ENCODE measurements at regions not wholly inside any gene's neighbourhood (a gene's known extent, or its start where the extent isn't known, plus 50 kb on each side); places are given as distances from the start of the nearest gene placed in this dataset.

DNA sequence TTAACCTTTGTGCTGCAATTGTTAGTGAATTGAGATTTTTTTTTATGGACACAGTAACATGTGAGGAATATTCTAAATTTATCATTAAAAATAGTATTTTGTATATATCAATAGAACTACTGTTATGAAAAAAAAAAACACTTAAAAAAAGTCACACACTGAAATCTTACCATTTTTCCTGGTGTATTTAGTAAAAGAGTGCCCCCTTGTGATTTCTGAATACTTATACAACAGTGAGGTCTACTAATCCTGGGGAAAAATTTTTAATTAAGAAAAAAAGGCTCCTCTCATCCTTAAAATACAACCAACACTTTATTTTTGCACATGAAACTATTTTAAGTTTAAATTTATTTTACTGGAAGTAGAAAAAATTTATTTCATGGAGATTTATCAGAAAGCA is 56.4 kb upstream of the SPOCK3 start:
- DNase-seq: no peak

DNA sequence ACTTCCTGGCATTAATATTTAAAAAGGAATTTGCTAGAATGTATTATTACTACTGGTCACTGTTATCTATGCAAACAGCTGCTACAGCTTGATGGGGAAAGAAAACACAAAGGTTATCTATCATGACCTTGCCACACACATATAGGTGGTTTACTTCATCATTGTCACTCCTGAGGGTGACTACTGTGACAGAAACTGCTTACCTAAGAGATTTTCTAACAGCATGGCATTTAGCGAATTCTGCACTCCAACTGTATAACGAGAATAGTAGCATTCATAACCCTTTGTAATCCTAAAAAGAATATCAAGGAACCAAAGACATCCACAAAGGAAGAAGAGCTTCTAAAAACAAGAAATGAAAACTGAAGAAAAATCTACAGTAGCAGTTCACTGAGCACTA is 74.6 kb upstream of the SPOCK3 start:
- no peak for DNase-seq

DNA sequence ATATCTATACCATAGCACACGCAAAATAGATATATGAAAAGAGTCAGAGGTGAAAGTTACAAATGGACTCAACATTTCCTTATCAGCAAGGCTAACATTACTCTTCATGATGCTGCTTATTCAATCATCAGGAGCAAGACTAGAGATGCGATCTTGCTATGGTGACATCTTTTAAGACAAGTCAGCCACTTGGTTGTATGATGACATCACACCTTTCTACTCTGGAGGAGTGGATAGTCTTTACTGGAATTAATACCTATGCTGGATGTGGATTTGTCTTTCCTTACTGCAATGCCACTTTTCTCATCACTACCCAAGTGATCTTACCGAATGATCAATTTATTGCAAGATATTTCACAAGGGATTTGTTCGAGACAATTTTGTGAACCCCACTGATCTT is 87.0 kb upstream of the SPOCK3 start:
- DNase-seq: no peak

DNA sequence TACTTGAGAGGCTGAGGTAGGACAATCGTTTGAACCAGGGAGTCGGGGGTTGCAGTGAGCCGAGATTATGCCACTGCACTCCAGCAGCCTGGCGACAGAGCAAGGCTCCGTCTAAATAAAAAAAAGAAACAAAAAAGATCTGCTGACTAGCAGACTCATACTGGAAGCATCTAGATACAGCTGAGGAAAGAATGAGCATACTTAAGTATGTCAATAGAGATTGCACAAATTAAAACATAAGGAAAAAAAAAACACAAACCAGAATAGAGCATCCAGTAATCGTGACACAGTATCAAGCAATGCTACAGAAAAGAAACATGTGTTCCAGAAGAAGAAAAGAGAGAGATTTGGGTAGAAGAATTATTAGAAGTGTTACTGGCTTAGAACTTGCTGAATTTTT is 105.5 kb upstream of the SPOCK3 start:
- no peak for DNase-seq

DNA sequence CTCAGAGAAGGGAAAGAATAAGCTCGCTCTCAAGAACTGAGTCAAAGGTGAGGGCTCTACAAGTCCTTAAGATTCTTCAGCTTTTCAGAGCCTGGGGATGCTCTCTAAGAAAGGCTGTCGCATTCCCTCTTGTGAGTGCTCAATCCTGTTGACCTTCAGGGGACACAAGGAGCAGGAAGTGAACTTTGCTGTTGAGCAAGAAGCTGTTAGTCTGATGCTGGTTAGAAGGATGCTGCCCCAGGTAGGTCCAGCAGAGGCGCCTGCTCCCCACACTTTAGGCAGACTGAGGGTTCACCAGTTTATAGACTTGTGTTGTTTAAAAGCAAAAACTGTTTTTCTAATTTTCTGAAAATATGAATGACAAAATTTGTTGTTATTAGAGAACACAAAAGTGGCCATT is 125.4 kb upstream of the SPOCK3 start:
- DNase-seq: no peak

DNA sequence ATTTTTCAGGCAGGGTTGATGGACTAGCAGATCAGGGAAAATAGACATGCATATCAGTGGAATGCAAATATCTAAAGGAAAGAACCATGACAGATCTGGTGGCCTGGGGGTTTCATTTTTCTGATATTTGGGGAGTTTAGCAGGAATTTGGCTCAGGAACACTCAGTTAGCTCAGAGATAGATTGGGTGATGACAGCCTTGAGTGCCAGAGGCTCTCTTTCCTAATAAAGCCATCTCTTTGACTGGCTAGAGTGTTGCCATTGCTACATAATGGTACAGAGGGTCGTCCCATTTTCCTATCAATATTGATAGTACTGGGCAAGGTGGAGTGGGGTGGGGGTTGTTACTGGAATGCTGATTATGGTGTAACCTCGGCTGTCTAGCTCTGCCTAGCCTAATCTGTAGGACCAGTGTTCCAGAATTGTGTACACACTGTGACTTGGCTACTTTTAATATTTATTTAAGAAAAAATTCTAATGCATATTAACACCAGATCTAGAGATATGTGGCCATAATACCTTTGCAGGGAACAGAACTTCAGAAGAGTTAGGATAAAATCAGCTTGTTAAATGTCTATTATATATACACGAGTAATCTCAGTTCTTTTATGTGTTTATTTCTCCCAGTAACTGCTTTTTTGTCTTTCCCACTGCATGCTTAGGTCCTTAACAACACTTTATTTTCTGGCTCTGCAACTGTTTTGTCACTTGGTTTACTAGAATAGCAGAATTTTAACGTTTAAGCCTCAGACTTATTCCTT is 145.0 kb upstream of the SPOCK3 start:
- DNase-seq: no peak

DNA sequence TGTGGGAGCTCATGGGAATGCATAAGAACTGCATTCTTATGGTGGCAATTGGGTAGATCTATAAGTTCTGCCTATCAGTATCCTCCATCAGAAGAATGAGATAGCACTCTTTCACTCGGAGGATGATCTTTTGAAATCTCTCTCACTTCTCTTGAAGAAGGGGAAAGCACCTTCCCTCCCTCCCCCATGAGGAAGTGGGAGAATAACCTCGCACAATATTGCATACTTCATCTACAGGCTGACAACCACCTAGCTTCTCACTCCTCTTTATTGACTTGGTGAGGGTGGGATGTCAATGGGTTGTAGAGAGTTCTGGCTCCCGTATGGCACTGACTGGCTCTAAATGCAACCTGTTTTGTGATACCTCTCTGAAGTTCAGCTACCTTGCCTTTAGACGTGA is 146.7 kb upstream of the SPOCK3 start:
- no peak for DNase-seq

DNA sequence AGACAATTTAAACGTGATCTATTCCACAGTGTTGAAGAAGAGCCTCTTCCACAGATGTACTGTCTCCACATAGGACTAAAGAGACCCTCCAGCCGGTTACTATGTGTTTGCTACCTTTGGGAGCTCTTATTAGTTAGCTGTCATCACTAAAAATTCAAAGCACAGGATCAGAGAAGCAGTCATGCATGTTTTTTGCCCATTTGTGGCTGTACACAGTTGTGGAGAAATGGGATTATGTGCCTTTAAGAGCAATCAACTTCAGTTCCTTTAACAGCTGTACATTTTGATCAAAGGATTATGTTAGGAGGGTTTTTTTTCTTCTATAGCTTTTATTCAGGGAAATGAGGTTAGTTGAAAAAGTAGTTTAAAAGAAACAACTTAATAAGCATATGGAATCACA is 149.0 kb upstream of the SPOCK3 start:
- no peak for DNase-seq

DNA sequence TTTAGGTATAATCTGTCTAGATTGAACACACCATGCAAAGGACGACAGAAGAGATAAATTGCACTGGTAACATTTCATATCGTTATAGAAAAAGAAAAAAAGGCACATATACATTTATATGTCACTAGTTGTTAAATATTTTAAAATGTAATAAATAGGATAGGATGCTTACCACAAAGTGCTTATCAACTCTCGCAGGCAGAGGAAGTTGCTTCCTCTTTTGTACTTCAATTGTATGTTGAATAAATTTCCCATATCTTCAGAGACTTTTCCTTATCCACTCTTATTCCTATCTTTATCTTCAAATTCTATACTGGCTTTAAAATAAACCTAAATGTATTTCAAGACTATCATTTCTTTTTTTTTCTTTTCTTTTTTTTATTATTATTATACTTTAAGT is 163.3 kb upstream of the SPOCK3 start:
- no peak for DNase-seq

DNA sequence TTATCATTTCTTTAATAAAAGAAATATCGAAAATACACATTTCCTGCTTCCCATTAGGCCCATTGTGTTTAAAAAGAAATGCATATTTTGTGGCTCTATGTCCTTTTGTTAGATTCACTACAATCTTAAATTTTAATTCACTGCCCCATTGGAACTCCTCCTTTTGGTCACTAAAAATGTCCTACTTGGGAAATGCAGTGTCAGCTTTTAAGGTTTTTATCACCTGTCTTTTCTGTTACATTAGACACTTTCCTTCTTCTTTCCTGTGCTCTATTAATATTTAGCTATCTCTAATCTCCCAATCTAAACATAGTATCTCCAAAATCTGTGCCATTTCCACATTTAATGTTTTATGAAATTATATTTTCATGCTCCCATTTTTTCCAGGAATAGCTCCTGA is 164.9 kb upstream of the SPOCK3 start:
- no peak for DNase-seq

DNA sequence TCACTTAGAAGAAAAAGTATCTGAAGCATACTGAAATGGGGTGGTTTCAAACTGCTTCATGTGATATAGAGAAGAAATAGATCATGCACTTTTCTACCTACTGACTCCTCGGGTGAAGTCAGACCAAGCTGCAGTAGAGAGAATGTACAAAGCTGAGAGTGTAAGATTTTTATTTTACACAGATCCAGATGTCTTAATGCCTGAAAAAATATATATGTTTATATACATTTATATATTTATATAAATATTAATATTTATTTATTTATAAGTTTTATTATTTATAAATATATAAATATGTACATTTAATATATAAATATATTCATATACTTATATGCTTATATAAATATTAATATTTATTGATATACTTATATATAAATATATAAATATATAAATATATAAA is 171.9 kb upstream of the SPOCK3 start:
- no peak for DNase-seq

DNA sequence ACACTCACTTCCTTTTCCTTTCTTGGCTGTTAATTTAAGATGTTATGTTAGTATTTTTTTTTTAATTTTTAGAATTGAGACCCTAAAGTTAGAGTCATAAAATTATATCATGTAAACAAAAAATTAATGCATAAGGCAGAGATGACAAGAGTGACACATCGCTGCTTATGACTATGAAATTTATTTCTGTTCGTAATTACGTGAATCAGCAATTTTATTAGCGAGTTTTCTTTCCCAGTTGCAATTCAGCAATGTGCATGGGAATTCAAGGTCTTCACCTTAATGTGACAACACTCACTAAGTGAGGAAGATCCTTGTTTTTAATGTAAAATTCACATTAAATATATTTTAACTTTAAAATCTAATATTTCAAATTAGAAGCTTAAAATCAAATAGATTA is 181.2 kb upstream of the SPOCK3 start:
- DNase-seq: no peak

DNA sequence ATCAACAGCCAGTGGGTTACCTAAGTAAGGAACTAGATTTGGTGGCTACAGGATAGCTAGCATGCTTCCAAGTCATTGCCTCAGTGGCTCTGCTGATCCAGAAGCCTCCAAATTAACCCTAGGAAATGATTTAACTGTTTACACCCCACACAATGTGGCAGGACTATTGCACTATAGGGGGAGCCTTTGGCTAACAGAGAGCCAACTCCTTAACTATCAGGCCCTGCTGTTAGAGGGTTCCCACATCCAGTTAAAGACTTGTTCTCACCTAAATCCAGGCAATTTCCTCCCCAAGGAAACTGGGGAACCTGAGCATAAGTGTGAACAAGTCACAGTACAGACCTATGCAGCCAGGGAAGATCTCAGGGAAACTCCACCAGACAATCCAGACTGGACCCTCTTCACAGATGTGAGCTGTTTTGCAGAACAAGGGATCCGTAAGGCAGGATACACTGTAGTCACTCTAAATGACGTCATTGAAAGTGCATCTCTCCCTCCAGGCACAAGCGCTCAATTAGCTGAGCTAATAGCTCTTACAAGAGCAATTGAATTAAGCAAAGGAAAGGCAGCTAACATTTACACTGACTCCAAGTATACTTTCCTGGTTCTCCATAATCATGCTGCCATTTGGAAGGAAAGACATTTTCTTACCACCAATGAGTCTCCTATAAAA is 185.3 kb upstream of the SPOCK3 start:
- DNase-seq: no peak

DNA sequence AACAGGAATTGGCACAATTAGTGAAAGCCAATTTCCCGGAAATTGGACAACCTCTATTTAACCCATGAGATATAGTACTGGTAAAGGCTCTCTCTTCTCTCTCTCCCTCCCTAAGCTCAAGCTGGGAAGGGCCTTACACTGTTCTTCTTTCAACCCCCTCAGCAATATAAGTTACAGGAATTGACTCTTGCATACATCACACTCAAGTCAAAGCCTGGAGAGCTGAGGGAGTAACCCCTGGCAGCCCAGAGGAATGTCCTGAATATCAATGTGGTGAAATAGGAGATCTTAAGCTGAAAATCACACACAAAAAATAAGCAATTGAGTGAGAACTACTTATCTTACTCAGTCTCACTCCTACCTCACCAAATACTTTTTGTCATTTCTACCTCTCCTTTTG is 186.9 kb upstream of the SPOCK3 start:
- no peak for DNase-seq

DNA sequence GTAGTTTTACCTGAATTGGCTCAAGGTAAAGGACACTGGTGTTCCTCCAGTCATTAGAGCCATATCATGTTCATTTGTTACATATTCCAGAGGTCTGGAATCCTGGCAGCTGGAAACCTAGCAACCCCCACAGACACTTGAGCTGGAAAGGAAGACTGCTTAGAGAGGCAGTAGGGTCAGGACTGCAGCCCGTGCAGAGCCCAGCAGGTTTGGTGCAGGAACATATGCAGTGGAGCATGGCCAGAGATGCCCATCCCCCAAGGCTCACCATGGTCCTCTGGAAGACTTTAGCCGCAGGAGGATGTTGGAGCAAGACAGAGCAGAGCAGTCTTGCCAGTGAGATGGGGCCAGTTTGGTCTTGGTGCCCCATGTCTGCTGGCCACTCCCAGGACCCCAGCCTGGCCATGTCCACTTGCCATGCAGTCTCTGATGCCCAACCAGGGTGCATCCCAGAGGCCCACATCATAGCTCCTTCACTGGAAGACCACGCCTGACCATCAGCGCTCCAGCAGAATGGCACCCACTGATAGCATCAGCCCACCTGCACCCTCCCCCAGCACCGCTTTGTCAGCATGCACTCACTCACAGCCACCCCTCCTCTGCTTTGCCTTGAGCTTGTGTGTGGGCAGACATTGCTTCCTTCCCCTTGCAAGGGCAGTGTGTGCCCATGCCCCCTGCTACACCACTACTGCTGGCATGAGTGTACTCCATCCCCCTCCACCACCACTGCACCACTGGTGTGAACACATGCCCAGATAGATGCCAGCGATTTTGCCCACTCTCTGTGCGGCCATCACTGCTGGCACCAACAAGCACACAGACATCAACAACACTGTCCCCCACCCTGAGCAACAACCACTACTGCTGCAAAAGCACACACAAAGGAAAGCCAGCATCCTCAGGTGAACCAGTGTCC is 190.3 kb upstream of the SPOCK3 start:
- DNase-seq: no peak

DNA sequence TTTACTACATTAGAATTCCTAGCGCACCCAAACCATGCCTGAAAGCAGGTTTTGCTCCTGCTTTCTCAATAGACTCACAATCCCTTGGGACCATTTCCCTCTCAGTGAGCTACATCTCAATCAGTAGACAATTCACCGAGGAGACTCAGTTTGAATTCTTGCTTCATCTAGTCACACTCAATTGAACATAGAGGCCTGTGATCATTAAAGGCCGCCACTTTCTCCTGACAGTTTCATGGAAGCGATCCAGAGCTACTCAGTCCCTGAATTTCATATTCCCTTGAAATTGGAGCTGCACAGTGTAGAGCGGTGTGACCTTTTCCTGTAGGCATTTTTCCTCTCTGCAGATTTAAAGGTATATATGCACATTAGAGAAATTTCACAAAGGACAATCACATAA is 193.9 kb upstream of the SPOCK3 start:
- no peak for DNase-seq

DNA sequence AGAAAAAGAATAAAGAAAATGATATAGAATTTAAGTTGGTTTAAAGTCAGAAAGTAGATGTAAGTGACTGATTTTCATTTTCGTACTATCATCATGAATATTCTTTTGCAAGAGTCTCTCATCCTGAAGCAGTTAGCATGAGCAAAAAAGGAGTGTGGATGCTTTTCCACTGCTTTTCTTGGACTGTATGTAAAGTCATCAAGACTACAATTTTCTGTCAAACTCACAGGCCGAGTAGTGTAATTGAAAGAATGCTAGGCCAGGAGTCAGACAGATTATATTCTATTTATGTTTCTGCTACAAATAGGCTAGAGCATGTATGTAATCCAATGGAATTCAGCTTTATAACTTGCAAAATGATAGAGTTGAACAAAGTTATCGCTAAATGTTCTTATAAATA is 197.1 kb upstream of the SPOCK3 start:
- no peak for DNase-seq

DNA sequence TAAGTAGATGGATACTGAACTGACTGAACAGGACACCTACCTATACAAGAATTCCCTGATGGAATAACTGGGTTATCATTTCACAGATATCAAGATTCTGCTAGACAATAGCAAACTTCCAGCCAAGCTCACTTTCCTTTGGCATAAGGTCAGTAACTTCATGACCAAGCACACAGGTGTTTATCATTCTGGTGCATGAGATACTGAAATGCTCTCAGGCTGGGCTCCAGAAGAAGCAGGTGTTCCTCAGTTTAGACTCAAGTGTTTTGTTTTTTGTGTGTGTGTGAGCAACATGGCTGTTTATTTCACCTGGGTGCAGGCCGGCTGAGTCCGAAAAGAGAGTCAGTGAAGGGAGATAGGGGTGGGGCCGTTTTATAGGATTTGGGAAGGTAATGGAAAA is 201.5 kb upstream of the SPOCK3 start:
- no peak for DNase-seq

DNA sequence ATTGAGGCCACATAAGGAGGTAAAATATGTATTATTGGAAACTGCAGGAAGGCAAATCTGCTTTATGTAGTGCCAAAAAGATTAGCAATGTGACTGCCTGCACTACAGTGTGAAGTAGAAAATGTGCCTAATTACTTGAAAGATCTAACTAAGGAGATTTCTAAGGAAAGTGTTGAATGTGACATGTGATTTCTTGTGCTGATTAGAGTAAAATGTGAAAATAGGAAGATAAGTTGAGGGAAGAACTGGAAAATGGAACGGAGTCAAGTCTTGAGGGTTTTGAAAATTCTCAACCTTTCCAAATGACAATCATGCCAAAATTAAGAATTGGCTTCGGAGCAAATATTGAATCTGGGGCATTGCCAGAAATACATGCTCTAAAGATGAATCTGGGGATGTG is 209.5 kb upstream of the SPOCK3 start:
- no peak for DNase-seq

DNA sequence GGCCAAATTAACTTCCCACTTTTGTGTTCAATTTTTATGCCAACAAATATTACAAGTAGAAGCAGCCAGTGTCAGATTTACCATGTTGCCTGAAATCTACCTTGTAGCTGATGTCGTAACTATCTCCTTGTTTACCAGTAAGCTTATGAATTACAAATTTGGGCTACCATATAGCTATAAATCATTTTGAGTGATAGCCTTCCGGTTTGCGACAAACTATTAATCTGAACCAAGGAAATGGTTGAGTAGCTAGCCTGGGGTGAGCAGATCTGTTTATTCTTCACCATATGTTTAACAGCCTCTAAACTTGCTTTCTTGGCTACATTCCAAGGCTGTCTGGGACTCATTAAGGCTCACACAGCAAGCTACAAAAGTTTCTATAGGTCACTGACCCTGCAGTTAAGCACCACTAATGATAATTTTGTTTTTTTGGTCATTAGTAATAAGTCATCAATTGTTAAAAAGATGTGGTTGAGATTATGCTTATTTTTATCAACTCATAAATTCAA is 218.7 kb upstream of the SPOCK3 start:
- no peak for DNase-seq

DNA sequence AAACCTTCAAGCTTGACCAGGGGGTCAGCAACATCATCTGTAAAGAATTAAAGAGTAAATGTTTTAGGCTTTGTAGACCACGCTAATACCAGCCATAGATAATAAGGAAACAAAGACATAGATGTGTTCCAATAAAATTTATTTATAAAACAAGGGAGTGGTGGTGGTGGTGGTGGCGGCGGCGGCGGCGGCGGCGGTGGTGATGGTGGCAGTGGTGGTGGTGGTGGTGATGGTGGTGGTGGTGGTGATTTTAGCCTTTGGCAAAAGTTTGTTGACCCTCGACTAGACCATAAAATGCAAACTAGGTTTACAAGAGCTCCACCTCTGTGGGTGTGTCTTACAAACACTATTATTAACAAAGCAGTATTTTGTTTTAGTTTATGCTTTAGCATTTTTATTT is 222.3 kb upstream of the SPOCK3 start:
- DNase-seq: no peak

DNA sequence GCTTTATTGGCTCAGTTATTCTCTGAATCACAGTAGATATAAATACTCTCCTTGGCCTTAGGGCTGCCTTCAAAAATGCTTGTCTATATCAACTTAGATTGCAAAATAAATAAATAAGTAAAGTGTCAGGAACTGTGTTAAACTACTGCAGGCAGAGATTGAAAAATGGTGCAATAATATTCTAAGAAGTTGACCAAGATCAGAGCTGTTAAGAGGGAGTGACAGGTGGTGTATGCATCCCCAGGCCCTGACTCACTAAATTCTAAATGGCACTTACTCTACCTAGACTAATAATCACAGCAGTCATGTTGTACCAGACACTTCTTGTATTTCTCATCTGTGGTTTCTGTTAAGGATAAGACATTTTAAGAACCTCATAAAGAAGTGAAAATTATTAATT is 235.1 kb upstream of the SPOCK3 start:
- no peak for DNase-seq

DNA sequence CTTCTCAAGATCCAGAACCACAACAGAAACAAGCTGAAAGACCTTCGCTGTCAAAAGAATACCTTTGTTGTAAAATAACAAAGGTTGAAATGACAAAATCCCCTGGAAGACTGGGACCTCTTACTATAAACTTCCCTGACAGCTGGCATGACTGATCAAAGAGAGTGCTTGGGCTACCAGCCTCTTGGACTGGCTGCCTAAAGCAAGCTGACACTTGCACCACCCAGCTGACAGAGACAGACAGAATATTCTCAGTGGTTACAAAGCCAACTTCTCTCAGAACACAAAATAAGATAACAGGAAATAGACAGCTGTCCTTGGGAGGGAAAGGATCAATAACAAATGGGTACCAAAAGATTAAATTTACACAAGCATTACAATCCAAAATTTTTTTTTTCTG is 241.7 kb upstream of the SPOCK3 start:
- no peak for DNase-seq

DNA sequence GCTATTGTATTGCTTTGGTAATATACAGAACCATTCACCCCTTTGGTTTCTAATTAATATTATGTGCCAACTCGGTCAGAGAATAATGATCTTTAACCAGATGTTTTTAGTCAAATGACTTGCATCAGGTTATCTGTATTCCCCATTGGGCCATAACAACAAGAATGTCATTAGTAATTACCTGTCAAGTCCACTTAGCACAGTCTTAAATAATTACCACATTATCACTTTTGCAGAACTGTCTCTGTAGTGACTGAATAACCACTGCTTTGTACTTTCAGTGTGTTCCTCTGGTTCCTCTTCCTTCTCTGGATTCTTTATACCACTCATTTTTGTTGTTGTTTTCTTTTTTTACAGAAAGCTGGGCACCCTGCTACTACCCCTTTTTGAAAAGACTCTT is 257.7 kb upstream of the SPOCK3 start:
- no peak for DNase-seq
